NAMALWA (cell line): ENCODE measurements at regions not wholly inside any gene's neighbourhood (a gene's known extent, or its start where the extent isn't known, plus 50 kb on each side); places are given as distances from the start of the nearest gene placed in this dataset.
"Not testable (repeated sequence)": the region's sequence is repeated elsewhere in the genome, so short reads cannot be mapped to it uniquely, and the experiment has no call there.

Source experiments
- DNase-seq: peaks from one replicate; pipeline ENCODE4 v3.0.0-alpha.2; 2015; ENCODE audit warnings: low spot score

DNA sequence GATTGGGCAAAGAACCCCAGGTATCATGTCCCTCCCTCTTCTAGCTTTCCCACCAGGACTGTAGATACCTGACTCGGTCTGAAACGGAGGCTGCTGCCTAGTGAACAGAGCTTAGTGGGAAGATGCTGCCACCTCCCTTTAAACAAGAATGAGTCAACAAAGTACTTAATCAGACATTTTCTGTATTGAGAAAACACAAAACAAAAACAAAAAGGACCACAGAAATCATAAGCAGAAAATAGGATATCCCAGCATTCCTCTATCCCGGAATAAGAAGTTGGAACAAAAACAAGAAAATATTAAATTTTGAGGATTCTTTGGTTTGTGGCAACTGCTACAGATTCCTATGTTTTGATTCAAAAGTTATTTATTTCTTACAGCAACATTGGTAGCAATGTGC lies 51.7 kb upstream of the COL8A1 start:
- no peak for DNase-seq

DNA sequence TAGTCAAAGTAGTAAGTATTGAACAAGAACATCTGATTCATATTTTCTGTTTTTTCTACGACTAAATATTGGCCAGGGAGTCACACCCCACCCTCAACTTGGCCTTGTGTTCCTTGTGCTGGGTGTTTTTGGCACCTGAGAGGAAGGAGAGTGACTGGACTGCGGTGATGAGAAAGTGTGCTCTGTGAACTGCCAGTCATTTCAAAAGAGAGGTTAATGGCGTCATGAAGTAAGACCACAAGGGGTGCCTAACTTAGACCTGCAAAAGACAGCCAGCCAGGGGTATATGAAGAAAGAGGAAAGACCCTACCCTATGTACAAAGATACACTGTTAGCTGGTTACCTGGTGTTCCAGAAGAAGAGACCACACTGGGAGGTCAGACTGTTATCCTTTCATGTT lies 58.4 kb upstream of the COL8A1 start:
- DNase-seq, result no peak

DNA sequence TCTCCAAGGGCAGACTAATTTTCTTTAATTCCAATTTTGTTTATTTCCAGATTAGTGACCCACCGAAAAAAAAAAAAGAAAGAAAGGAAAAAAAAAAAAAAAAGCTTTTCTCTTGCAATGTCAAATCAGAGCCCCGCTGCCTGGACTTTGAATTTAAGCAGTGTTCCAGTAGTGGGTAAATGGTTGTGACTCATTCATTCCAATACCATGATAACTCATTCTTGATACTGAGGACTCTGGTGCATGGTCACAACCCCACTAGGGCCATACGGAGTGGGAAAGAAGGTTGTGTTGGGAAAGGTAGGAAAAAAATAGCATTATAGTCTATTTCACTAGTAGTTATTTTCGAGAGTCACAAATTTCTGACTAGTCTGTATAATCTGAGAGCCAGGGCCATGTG lies 59.1 kb upstream of the COL8A1 start:
- no peak for DNase-seq

DNA sequence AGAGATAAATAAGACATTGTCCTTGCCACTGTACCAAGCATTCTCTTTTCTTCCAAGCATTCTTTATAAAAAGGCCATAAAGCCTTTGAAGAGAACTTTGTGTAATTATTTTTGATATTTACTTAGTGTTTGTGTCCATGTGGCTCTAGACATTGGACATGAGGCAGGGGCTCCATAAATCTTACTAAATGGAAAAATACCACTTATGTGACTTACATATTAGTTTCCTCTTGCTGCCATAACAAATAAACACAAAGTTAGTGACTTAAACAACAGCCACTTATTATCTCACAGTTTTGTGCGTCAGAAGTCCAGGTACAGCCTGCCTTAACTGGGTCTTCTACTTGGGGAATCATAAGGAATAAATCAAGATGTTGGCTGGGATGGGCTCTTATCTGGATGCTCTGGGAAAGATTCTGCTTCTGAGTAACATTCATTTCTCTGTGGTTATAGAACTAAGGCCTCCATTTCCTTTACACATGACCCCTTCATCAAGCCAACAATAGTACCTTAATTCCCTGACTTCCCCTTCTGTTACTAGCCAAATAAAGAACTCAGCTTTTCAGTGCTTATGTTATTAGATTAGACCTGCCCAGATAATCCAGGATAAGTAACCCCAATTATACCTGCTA lies 59.9 kb upstream of the COL8A1 start:
- DNase-seq, result no peak

DNA sequence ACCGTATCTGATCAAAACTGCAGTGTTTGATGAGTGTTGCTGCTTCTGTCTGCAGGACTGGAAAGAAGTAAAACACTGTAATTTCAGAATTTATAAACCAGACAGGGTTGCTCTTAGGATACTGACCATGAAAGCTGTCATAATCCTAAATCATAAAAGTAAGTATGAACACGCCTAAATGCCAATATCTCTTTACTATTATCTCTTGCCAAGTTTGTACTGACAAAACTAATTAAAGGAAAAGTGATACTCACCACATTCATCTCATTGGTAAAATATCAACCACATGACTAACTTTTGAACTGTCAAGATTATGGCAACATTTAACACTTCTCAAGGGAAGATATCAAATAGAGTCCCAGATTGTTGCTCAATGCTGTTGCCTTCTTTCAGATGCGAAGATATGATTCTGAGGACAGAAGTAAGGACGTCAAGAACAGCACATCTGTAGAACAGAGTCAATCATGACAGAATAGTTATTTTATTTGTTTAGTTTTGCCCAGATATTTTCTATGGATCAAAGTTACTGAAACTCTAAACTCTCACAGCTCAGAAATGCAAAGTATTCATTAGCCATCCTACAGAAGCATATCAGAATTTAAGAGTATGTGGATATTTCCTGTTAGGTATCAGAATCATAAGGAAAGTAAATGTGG lies 61.4 kb upstream of the COL8A1 start:
- DNase-seq, result no peak

DNA sequence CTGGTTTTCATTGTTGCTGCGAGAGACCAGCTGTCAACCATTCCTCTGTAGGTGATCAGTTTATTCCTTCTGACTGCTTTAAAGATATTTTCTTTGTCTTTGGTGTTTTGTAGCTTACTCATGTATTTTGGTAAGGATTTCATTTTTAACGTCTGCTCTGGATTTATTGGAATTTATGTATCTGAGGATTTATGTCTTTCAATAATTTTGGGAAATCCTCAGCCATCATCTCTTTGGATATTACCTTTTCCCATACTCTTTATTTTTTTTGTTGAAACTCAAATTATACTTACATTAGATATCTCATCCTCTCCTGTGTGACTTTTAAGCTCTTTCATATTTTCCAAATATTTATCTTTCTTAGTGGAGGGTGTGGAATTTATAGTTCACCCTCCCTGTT lies 62.7 kb upstream of the COL8A1 start:
- DNase-seq, result no peak

DNA sequence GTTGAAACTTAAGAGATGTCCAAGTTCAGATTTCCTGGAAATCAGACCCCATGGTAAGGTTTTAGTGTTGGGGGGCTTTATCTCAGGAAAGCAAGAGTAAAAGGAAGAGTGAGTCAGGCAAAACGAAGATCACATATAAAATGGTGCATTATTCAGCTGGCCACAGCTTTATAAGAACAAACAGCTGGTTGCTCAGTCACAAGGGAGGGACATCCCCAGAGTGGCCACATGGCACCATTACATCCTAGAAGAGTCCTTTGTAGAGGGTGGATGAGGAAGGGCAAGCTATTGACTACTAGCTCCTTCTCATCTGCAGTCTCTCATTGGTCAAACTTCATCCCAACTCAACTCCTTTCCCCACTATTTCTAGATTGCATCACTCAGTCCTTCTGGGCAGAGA lies 68.3 kb upstream of the COL8A1 start:
- DNase-seq, result no peak

DNA sequence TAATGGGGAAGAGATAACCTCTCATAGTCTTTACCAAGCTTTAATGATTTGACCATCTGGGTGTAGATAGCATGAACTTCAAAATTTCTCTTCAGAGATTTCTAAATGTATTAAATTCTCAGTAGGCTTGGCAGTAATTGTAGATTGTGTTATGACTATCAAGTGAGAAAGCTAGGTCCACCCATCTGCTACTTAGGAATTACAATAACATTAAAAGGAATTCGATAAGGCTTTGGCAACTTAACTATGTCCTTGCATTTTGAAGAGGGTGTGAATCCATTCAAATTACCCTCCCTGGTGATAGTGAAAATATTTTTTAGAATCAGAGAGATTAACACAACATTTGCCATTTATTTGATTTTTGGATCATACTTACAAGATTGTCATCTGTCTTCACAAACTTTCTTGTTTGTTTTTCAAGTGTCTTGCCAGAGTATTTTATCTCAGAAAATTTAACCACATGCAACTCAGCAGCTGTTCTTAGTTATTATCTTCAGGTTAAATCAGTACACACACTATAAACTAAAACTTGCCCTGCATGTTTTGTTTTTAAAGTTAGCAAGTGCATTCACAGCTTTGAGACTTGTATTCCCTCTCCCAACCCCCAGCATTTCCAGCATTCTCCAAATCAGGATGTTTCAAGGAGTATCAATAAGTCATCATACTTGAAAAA lies 69.6 kb upstream of the COL8A1 start:
- no peak for DNase-seq

DNA sequence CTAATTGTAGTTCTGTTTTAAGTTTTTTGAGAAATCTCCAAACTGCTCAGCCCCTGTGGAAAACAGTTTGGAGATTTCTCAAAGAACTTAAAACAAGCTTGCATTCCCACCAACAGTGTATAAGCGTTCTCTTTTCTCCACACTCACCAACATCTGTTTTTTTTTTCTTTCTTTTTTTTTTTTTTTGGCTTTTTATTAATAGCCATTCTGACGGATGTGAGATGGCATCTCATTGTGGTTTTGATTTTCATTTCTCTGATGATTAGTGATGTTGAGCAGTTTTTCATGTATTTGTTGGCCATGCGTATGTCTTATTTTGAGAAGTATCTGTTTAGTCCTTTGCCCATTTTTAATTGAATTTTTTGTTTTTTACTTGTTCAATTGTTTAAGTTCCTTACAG lies 73.1 kb upstream of the COL8A1 start:
- DNase-seq, result no peak

DNA sequence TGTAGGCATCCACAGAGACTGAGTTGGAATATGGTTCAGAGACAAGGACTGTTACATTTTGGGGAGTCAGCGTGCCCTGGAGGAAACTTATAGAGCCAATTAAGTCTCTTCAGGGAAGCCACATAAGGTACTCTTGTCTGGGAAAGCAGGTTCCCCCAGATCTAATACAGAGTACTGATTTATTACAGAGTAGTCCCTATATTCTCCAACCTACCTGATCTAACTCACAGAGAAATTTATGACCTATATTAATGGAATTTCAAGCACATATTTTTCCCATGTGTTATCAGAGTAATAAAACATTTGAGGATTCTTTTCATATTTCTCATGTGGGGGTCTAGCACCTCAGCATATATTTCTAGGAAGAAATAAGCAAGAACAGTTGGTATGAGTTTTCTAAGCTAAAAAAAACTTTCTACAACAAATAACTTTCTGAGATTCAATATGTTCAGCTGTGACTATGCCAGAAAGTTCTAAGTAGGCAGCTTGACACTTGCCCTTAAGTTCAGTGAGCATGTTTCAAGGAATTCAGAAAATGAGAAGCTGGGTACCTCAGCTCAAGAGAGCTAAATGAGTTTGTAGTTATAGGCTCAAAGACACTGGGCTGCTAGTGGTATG lies 75.3 kb upstream of the COL8A1 start:
- DNase-seq, result no peak

DNA sequence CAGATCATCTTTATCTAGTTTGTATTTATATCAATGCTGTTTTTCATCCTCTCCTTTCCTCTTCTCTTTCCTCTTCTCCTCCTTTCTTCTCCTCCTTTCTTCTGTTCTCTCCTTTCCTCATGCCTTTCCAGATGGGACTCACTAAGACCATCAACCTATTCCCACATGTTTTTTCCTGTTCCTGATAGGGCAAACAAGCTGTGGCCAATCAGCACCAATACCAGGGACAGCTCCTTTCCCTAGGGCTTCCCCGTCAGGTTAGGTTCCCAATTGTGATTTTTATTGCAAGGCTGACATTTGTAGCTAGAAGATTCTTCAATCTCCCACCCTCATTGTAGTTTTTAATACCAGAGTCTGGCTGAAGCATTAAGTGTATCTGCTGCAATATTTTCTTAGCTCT lies 76.3 kb upstream of the COL8A1 start:
- DNase-seq, result no peak

DNA sequence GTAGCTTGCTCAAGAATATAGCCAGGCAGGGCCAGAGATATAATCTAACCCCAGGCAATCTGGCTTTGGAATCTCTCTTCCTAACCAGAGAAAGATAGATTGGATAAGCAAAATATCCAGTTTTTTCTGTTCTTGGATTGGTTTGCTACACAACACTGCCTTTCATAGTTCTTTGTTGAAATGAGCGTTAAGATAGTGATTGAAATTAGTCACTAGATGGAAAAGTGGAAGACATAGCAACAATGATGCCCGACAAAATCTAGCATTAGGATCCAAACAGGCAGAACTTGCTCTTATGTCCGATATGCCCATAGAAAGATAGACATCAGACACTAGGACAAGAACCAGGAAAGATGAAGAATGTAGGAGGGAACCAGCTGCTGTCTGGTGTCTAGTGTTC lies 77.3 kb upstream of the COL8A1 start:
- DNase-seq, result no peak

DNA sequence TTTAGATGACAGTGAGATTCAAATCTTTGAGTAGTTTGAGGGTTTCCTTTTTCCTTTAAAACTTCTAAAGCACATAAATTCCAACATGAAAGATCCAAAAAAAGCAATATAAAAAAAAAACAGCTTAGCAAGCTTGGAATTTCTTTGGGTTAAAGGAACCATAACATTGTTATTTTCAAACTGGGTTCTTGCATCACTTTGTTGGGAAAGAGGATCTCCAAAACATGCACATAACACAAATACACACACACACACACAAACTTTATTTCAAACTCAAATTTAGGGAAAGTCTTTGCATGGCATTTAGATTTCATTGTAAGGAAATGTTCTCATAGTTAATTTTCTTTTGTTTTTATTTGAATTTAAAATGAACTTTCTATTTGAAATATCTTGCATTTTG lies 79.2 kb upstream of the COL8A1 start:
- no peak for DNase-seq

DNA sequence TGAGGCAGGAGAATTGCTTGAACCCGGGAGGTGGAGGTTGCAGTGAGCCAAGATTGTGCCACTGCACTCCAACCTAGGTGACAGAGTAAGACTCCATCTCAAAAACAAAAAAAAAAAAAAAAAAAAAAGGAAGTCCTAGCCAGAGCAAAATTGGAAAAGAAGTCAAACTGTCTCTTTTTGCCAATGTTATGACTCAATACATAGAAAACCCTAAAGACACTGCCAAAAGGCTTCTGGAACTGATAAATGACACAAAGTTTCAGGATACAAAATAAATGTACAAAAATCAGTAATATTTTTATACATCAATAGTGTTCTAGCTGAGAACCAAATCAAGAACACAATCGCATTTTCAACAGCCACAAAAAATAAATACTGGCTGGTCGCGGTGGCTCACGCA lies 82.5 kb upstream of the COL8A1 start:
- not testable (repeated sequence) for DNase-seq

DNA sequence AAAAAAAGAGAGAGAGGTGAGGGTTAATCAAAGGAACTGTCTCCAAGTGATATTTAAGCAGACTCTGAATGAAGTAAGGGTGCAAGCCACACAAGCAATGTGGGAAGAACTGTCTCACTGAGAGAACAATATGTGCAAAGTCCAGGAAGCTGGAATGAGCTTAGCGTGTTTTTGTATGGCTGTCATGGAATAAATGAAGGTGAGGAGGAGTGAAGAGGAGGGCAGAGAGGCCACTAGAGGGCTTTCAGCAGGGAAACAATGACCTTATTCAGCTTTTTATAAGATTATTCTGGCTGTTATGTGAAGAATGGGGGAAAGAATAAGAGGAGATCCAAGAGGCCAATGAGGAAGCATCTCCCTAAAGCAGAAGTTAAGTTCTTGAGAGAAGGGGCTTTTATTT lies 86.9 kb upstream of the COL8A1 start:
- DNase-seq, result no peak

DNA sequence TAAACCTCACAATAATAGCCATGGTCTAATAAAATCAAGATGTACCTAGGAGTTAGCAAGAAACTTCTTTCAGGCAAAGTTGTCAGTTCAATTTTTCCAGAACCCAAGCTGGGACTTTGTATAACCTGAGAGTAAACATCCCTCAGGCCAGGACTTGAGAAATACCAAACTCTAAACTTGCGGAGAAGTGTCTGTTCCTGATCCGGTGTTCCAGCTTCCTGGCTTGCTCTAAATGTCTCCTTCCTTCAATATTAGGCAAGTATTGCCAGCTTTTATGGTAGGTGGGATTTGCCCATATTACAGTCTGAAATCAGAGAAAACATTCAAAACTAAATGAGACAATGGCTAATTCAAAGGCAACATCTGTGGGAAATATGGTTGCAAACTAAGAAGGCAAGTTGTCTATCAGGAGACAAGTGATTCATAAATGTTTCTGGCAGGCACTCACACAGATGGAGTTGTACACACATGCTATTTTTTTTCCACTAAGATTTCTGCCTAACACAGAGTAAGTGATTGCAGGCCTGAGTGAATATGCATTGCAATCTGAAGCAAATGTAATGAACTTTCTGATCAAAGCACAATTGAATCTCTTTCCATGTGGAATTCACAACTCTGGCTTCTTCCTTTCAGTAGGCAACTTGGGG lies 88.3 kb upstream of the COL8A1 start:
- no peak for DNase-seq

DNA sequence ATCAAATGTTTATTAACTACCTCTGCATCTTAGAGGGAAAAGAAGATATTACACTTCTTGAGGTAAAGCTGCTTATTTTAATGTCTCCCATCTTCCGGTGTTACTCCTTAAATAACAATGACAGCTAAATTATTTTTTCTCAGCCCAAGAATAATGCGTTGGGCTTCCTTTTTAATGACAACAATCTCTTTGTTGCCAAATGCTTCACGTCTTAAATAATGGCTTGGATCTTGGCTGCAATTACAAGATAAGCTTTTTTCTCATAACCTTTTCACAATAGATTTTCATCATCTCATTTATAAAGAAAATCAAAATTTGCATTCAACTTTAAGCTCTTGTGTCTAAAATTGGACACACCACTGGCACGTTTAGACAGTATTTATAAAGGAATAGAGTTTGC lies 89.2 kb upstream of the COL8A1 start:
- DNase-seq, result no peak

DNA sequence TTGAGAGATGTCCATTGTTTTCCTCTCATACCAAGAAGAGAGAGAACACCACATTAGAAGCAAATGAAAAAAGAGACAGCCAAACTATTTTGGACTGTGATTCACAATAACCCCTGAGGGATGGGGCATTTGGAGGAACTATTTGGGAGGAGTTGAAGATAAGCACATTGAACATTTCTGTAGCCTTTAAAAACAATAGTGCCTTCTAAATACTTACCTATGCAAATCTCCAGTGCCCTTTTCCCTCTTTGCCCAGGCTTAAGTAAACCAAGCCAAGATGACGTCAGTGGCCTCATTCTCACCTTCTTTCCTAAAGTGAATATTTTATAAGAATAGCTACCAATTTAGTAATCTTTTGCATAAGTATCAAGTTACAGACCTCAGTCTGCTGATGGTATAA lies 89.7 kb upstream of the COL8A1 start:
- no peak for DNase-seq

DNA sequence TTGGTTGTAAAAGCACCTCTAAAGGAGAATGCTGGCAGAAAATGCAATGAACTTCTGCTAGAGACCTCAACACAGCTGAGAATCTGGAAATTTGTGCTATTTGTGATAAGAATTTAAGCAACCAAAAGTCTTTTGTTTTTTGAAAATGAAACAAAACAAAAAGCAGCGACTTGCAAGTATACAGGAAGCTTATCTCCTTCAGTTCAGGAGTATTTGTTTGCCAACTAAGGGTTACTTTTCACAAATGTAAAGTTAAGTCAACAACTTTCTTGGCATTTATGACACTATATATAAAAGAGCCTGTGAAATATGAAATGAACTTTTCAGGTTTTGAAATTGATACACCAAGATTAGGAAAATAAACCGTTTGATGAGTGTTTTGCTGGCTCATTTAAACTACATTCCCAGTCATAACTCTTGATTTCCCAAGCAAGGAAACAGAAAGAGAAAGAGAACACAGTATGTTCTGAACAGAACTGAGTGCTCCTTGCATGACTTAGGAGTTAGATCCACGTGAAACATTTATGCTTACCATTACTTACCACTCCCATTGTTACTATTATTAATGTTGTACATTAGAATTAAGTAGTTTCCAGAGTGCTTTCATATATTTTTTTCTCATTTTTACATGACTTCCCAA lies 92.3 kb upstream of the COL8A1 start:
- DNase-seq, result no peak

DNA sequence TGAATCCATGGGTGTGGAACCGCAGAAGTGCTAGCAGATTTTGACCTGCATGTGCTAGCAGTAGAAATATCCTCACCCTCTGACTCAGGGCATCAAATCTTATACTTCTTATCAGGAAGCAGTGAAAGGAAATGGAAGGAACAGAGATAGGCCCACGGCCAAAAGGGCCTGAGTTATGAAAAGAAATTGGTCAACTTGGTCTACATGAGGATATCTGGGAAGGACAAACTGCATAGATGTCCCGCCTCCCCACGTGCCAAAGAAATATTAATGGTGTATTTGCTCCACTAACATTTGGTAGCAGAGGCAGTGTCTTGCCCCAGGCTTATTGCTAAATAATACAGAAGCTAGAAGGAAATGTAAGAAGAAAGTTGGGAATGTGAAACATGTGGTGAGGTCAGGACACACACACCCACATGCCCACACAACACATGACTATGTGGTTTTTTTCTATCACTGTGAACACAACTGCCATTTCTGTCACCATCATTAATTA lies 93.6 kb upstream of the COL8A1 start:
- no peak for DNase-seq

DNA sequence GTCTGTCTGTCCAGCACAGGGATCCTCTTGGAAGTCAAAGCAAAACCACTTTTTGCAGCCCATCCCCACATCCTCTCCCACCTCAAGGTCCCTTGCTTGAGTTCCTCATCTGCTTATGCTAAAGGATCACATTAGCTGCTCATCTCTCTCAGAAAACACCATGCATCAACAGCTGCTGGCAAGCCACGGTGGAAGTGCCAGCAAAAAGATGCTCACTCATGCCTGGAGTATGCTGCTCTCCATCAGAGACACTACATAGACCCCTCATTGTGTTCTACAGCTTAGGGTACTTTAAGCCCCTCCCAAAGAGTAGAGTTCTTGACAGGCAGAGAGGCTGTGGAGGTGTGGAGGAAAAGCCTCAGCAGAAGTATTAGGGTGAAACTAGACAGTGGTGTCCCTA lies 94.6 kb upstream of the COL8A1 start:
- no peak for DNase-seq
